Spinal cord (tissue), 9 donors: ENCODE measurements at regions not wholly inside any gene's neighbourhood (a gene's known extent, or its start where the extent isn't known, plus 50 kb on each side); places are given as distances from the start of the nearest gene placed in this dataset.

Experiments
- DNase-seq, 6 donors: peaks; one replicate each; pipeline versions ENCODE4 v3.0.0 to v3.0.0-alpha.2; 2013 to 2015; ENCODE audit warnings: low spot score in 6 of 6, low read depth in 4 of 6
- H3K27ac ChIP-seq: one replicate; pipeline ENCODE4 v1.5.1; 2013; ENCODE audit warnings: low read depth, low read length, control low read depth
- H3K27me3 ChIP-seq: one replicate; pipeline ENCODE4 v1.6.1; 2013; ENCODE audit warnings: low read length; ENCODE audit not compliant: control insufficient read depth, insufficient read depth
- H3K36me3 ChIP-seq: one replicate; pipeline ENCODE4 v1.6.1; 2013; ENCODE audit warnings: low read length; ENCODE audit not compliant: control insufficient read depth, insufficient read depth
- H3K4me1 ChIP-seq: one replicate; pipeline ENCODE4 v1.6.1; 2013; ENCODE audit warnings: low read length; ENCODE audit not compliant: control insufficient read depth, insufficient read depth
- H3K4me3 ChIP-seq: one replicate; pipeline ENCODE4 v1.5.1; 2013; ENCODE audit warnings: low read depth, low read length, control low read depth
- H3K9me3 ChIP-seq: one replicate; pipeline ENCODE4 v1.6.1; 2013; ENCODE audit warnings: low read length; ENCODE audit not compliant: control insufficient read depth, insufficient read depth
- WGBS: methylation state at CpG from one replicate; pipeline ENCODE4 v1.1.5; 2013; ENCODE audit warnings: missing lambda C conversion rate; ENCODE audit not compliant: insufficient coverage; 5-methylcytosine and 5-hydroxymethylcytosine counted together
- donor health status: healthy.

DNA sequence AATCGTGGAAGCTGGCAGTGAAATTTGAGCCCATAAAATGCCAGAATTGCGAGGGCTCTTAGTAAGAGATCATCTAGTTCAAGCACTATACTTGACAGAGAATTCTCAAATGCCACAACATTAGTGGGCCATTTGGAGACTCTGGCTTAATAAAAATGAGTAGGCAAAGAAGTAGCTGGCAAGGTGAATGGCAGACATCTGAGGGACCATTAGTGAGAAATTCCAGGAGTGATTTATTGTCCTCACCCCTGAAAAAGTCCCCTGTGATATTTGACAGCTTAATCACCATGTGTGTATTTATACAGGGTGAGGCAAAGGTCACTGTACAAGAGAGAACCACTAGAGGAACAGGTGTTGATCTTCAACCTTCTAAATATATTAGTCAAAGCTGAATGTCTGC, 207.5 kb downstream of the CHRDL1 start:
- no peaks in the 10 kb centered on the region for H3K9me3 ChIP-seq
- H3K4me1 ChIP-seq, result no peaks in the 10 kb centered on the region
- peak in 1 of 6 donors; percentile 1 for DNase-seq
- no peak overlapping the region for H3K27ac ChIP-seq
- no peak overlapping the region for H3K4me3 ChIP-seq
- H3K27me3 ChIP-seq, result no peaks in the 10 kb centered on the region
- no CpG with 5 or more reads among the region's 2 CpGs for WGBS
- H3K36me3 ChIP-seq, result no peaks in the 10 kb centered on the region

DNA sequence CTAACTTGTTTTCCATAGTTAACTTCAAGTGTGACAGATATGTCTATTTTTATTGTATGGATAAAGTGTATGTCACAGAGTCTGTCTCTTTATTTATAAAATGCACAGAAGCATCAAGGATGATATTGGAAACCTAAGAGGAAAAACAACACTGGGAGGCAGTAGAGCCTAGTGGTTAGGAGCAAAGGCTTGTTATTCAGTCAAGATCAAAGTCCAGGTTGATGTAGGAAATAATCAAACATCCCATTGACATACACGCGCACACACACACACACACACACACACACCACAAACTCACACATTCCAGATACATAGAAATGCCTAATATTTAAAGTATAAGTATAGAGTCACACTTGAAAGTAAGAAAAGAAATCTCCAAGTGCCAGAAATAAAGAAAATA, 206.8 kb downstream of the CHRDL1 start:
- Histone ChIP-seq H3K27me3 (no peaks in the 10 kb centered on the region), H3K27ac (no peak overlapping the region), H3K4me1 (no peaks in the 10 kb centered on the region), H3K36me3 (no peaks in the 10 kb centered on the region), H3K4me3 (no peak overlapping the region), H3K9me3 (no peaks in the 10 kb centered on the region)
- no CpG with 5 or more reads among the region's 2 CpGs for WGBS
- DNase-seq, result no peak

DNA sequence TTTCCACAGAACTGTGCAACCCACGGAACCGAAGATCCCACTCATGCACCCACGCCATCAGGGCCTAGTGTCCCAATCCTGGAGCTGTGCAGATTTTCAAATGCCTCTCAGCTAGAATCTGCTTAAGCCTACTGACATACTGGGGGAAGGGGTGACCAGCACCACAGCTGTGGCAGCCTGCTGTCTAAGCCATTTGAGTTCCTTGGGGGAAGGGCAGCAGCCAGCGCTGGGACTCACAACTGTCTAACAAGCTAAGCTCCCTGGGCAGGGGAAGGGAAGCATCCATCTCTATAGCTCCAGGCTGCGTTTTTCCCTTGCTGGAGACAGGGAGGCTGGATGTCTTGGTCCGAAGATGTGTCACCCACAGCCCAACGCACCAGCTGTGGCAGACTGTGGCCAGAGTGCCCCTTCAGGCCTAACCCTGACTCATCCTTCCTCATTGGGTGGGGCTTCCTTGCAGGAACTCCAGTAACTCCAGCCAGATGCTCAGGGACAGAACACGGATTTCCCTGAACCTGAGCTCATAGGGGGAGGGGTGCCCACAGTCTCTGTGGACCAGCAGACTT, 194.8 kb downstream of the CHRDL1 start:
- Histone ChIP-seq H3K36me3 (no peaks in the 10 kb centered on the region), H3K27me3 (no peaks in the 10 kb centered on the region), H3K27ac (no peak overlapping the region), H3K4me1 (no peaks in the 10 kb centered on the region), H3K4me3 (no peak overlapping the region), H3K9me3 (no peaks in the 10 kb centered on the region)
- 70% methylated on average over 8 of the region's 8 CpGs for WGBS
- no peak for DNase-seq

DNA sequence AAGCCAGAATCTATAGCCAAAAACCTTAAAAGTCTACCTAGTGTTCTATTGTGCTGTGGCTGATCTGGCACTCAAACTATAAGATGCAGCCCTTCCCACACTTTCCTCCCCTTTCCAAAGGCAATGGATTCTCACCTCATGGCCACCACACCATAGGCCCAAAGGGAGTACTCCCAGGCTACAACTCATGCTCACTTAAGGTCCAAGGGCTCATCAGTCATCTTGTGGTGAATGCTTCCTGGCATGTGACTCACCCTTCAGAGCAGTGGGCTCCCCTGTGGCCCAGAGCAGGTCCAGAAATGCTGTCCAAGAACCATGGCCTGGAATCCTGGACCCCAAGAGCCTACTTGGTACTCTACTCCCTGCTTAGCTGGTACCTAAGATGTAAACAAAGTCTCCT, 181.0 kb downstream of the CHRDL1 start:
- Histone ChIP-seq H3K36me3 (no peaks in the 10 kb centered on the region), H3K27me3 (no peaks in the 10 kb centered on the region), H3K9me3 (no peaks in the 10 kb centered on the region), H3K27ac (no peak overlapping the region), H3K4me1 (no peaks in the 10 kb centered on the region), H3K4me3 (no peak overlapping the region)
- no peak for DNase-seq
